Activated CD8-positive, alpha-beta memory T cell treated with anti-CD3 and anti-CD28 coated beads, Interleukin-2, amount 10 ng/mL, durations not matched to agents 7 days and 5 days (primary cell): ENCODE measurements at regions not wholly inside any gene's neighbourhood (a gene's known extent, or its start where the extent isn't known, plus 50 kb on each side); places are given as distances from the start of the nearest gene placed in this dataset.

Experiments used
- ATAC-seq: fragments of 150-1000 bp; cut with Tn5 transposase; one replicate; pipeline ENCODE4 v1.10.0; 2021; ENCODE audit warnings: moderate library complexity
- CTCF ChIA-PET: fragments of 350-600 bp; sonication (Branson Sonifier 250); formaldehyde crosslinking; loops from one replicate; lab custom pipeline; 2021; ENCODE audit warnings: antibody characterized with exemption; lab: Charles Lee
- DNase-seq: peaks from one replicate; pipeline ENCODE4 v3.0.0-alpha.2; 2020
- H3K27ac Mint-ChIP-seq: one replicate; pipeline ENCODE4 v1.8.0; 2021; ENCODE audit warnings: mild to moderate bottlenecking, mixed read lengths
- H3K27me3 Mint-ChIP-seq: one replicate; pipeline ENCODE4 v1.8.0; 2021; ENCODE audit warnings: mixed read lengths
- H3K36me3 Mint-ChIP-seq: one replicate; pipeline ENCODE4 v1.8.0; 2021; ENCODE audit warnings: mild to moderate bottlenecking, mixed read lengths
- H3K4me1 Mint-ChIP-seq: one replicate; pipeline ENCODE4 v1.8.0; 2021; ENCODE audit warnings: mixed read lengths
- H3K4me3 Mint-ChIP-seq: one replicate; pipeline ENCODE4 v1.8.0; 2021; ENCODE audit warnings: mild to moderate bottlenecking, moderate library complexity, mixed read lengths
- H3K9me3 Mint-ChIP-seq: one replicate; pipeline ENCODE4 v1.8.0; 2022; ENCODE audit warnings: low read depth, mixed read lengths

DNA sequence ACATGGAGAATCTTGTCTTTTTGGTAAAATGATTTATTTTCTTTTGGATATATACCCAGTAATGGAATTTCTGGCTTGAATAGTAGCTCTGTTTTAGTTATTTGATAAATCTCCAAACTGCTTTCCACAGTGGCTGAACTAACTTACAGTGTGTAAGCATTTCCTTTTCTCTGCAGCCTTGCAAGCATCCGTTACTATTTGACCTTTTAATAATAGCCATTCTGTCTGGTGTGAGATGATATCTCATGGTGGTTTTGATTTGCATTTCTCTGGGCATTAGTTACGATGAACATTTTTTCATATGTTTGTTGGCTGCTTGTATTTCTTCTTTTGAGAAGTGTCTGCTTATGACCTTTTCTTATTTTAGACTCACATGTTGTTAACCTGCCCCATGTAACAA, 190.2 kb downstream of the GALR1 start:
- Mint-ChIP-seq H3K4me1 (no peaks in the 10 kb centered on the region), H3K9me3 (no peaks in the 10 kb centered on the region), H3K36me3 (no peaks in the 10 kb centered on the region), H3K4me3 (no peak overlapping the region), H3K27me3 (peaks cover 6% of the 10 kb centered on the region), H3K27ac (no peak overlapping the region)
- DNase-seq (no peak), ATAC-seq (no peak)
- CTCF ChIA-PET = no interaction called here

DNA sequence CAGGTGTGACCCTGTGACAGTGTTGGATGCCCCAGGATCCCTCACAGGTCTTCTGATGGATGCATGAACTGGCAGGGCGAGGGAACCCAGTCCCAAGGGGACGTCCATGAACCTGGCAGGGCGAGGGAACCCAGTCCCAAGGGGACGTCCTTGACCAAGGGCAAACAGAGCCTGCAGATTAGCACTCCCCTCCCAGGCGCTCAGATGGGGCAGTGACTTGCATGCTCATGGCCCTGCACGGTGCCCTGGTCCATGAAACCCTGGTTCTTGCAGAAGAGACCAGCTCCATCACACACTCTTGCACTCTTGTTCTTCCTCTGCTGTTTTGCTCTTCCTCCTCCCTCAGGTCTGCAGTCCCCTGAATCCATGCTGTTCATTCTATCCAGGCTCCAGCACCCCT, 192.7 kb downstream of the GALR1 start:
- H3K27ac Mint-ChIP-seq = no peak overlapping the region
- no peak overlapping the region for H3K4me3 Mint-ChIP-seq
- CTCF ChIA-PET = no interaction called here
- no peaks in the 10 kb centered on the region for H3K27me3 Mint-ChIP-seq
- ATAC-seq (no peak), DNase-seq (no peak)
- no peaks in the 10 kb centered on the region for H3K9me3 Mint-ChIP-seq
- H3K4me1 Mint-ChIP-seq = no peaks in the 10 kb centered on the region
- H3K36me3 Mint-ChIP-seq = no peaks in the 10 kb centered on the region

DNA sequence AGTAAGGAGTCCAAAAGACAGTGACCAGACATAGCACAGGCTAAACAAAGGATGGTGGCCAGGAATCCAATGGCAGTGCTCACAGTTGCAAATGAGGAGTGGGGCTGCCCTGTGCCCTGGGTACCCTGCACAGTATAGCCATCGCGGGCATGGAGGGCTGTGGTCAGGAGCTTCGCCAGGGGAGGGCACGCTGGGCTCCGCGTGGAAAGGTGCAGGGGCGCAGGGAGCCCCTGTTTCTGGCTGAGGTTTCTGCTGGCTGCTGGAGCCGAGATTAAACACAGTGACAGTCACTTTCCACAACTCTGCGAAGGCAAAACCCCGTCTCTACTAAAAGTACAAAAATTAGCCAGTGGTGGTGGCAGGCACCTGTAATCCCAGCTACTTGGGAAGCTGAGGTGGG, 194.7 kb downstream of the GALR1 start:
- no peaks in the 10 kb centered on the region for H3K27me3 Mint-ChIP-seq
- H3K27ac Mint-ChIP-seq = no peak overlapping the region
- CTCF ChIA-PET = no interaction called here
- DNase-seq = no peak
- H3K9me3 Mint-ChIP-seq = no peaks in the 10 kb centered on the region
- no peaks in the 10 kb centered on the region for H3K4me1 Mint-ChIP-seq
- H3K4me3 Mint-ChIP-seq = no peak overlapping the region
- H3K36me3 Mint-ChIP-seq = no peaks in the 10 kb centered on the region
- ATAC-seq = no peak

DNA sequence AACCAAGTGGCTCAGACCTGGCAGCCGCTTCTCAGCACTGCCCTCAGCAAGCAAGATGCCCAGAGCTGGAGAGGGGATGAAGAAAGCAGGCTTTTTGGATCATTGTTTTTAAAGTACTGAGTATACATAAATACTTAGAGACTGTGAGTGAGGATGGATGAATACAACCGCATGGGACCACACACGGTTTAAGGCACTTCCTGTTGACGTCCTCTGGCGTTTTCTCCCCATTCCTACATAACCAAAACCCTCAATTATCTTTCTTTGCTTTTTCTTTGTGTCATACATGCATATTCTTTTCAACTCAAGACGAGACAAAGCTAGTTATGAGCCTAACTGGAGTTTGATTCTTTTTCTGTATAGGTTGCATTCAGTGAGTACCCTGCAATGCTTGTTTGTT, 198.4 kb downstream of the GALR1 start:
- no peak overlapping the region for H3K27ac Mint-ChIP-seq
- DNase-seq (no peak), ATAC-seq (no peak)
- no peaks in the 10 kb centered on the region for H3K36me3 Mint-ChIP-seq
- H3K4me1 Mint-ChIP-seq = no peaks in the 10 kb centered on the region
- H3K27me3 Mint-ChIP-seq = peaks cover 9% of the 10 kb centered on the region
- H3K9me3 Mint-ChIP-seq = no peaks in the 10 kb centered on the region
- H3K4me3 Mint-ChIP-seq = no peak overlapping the region
- CTCF ChIA-PET = no interaction called here

DNA sequence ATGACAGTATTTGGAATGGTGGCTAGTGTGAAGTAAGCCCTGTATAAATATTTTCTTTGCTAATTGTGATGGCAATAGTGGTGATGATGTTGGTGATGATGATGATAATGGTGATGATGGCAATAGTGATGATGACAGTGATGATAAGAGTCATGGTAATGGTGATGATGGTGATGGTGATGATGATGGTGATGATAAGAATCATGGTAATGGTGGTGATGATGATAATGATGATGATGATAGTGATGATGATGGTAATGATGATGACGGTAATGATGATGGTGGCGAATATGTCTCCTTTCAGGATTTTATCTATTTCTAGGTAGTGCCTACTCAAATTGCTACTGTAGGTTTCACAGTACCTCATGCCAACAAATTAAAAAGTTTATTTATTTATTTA, 205.4 kb downstream of the GALR1 start:
- no peaks in the 10 kb centered on the region for H3K9me3 Mint-ChIP-seq
- H3K27ac Mint-ChIP-seq = no peak overlapping the region
- H3K4me1 Mint-ChIP-seq = no peaks in the 10 kb centered on the region
- DNase-seq (no peak), ATAC-seq (no peak)
- no peak overlapping the region for H3K4me3 Mint-ChIP-seq
- CTCF ChIA-PET = no interaction called here
- no peaks in the 10 kb centered on the region for H3K36me3 Mint-ChIP-seq
- H3K27me3 Mint-ChIP-seq = peaks cover 16% of the 10 kb centered on the region

DNA sequence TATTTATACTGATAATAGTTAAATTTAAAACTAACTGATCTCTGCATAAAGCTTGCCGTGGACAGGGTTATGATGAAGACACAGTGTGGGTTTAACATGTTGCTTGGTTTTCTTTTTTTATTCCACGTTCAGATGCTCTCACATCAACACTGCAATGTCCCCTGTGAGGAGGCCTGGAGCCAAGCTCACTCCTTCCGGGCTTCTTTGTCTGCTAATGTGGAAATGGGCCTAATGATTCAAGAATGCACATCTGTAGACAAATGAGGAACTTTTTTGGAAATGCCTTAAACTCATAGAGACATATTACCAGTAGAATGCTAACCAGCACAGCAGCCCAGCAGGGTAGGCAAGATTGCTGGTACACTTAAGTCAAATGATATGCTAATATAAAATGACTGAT, 208.0 kb downstream of the GALR1 start:
- no peak overlapping the region for H3K27ac Mint-ChIP-seq
- H3K36me3 Mint-ChIP-seq = no peaks in the 10 kb centered on the region
- no peaks in the 10 kb centered on the region for H3K4me1 Mint-ChIP-seq
- CTCF ChIA-PET = no interaction called here
- H3K9me3 Mint-ChIP-seq = no peaks in the 10 kb centered on the region
- no peak for DNase-seq
- peaks cover 15% of the 10 kb centered on the region for H3K27me3 Mint-ChIP-seq
- H3K4me3 Mint-ChIP-seq = no peak overlapping the region
- ATAC-seq = no peak

DNA sequence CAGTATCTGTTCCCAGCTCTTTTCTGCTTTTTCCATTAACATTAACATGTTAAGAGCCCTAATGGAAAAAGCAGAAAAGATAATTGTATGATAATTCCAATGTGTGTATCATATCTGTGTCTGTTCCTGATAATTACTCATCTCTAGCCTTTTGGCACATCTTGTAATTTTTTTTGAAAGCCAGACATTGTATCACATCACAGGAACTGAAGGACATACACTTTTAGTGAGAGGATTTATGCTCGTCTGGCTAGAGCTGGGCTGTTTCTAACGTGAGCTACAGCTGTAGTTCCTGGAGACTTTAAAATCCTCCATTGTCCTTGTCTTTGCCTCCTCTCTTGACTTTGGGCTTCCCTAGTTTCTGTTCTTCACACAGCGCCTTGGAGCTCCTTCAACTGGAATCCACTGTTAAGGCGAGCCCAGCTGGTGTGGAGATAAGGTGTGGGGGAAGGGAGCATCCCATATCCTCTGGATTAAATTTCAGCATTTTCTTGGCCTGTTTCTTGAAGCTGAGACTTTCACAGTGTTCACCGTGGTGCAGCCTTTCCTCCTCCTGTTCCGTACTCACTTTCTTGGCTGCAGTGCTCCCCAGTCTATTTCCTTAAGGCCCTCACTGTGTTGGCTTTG, 211.5 kb downstream of the GALR1 start:
- CTCF ChIA-PET = no interaction called here
- Mint-ChIP-seq H3K9me3 (no peaks in the 10 kb centered on the region), H3K4me1 (no peaks in the 10 kb centered on the region), H3K4me3 (no peak overlapping the region), H3K27ac (no peak overlapping the region), H3K27me3 (peaks cover 25% of the 10 kb centered on the region), H3K36me3 (no peaks in the 10 kb centered on the region)
- DNase-seq (no peak), ATAC-seq (no peak)

DNA sequence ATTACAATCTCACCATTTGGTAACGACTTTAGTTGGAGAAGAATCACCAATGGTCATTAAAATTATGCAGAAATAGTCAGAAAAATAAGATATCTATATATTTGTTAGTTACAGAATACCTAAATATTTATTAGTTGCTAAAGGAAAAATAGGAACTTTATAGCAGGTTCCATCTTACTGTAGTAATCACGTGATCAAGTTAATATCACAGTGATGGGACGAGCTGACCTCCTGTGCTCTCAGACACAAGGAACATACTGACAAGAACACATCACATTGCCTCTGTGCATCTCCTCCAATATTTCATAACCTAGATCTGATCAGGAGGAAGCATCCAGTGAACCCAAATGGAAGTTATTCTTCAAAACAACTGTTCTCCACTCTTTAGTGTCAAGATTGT, 215.3 kb downstream of the GALR1 start:
- Mint-ChIP-seq H3K27me3 (peaks cover 35% of the 10 kb centered on the region), H3K4me1 (no peaks in the 10 kb centered on the region), H3K27ac (no peak overlapping the region), H3K4me3 (no peak overlapping the region), H3K36me3 (no peaks in the 10 kb centered on the region), H3K9me3 (no peaks in the 10 kb centered on the region)
- CTCF ChIA-PET = no interaction called here
- ATAC-seq (no peak), DNase-seq (no peak)

DNA sequence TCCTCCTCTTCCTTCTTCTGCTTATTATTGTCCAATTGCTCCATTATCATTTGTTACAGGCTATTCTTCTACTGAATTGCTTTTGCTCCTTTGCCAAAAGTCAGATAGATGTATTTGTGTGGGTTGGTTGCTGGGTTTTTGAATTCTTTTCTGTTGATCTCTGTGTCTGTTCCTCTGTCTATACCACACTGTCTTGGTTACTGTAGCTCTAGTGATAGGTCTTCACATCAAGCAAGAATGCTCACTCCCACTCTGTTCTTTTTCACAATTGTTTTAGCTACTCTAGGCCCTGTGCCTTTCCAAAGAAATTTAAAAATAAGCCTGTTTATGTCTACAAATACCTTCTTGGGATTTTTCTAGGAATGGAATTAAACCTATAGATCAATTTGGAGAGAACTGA, 217.2 kb downstream of the GALR1 start:
- H3K4me1 Mint-ChIP-seq = no peaks in the 10 kb centered on the region
- DNase-seq (no peak), ATAC-seq (no peak)
- no peaks in the 10 kb centered on the region for H3K9me3 Mint-ChIP-seq
- H3K36me3 Mint-ChIP-seq = no peaks in the 10 kb centered on the region
- H3K27ac Mint-ChIP-seq = no peak overlapping the region
- CTCF ChIA-PET = no interaction called here
- peaks cover 40% of the 10 kb centered on the region for H3K27me3 Mint-ChIP-seq
- no peak overlapping the region for H3K4me3 Mint-ChIP-seq

DNA sequence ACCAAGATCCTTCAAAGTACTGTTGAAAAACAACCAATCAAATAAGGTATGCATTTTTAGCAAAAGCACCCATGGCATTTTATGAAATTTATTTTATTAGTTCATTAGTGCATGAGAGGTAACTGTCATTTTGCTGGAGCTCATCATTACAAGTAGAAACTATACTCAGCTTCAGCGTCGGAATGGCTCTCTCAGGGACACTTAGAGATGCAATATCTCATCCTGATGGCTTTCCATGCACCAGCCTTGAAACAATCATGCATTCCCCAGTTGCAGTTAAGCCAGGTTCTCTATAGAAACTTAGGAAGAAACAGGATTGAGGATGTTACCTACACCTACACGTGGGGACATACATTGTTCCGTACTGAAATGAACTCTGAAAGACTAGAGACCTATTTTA, 219.5 kb downstream of the GALR1 start:
- Mint-ChIP-seq H3K4me1 (no peaks in the 10 kb centered on the region), H3K27ac (no peak overlapping the region), H3K9me3 (no peaks in the 10 kb centered on the region), H3K36me3 (no peaks in the 10 kb centered on the region), H3K27me3 (peaks cover 30% of the 10 kb centered on the region), H3K4me3 (no peak overlapping the region)
- ATAC-seq (no peak), DNase-seq (no peak)
- CTCF ChIA-PET = interaction anchor here (1.0 kb wide), 1 partner anchor 468 kb away, joined by 5 read pairs; no protein-coding TSS in a partner anchor

DNA sequence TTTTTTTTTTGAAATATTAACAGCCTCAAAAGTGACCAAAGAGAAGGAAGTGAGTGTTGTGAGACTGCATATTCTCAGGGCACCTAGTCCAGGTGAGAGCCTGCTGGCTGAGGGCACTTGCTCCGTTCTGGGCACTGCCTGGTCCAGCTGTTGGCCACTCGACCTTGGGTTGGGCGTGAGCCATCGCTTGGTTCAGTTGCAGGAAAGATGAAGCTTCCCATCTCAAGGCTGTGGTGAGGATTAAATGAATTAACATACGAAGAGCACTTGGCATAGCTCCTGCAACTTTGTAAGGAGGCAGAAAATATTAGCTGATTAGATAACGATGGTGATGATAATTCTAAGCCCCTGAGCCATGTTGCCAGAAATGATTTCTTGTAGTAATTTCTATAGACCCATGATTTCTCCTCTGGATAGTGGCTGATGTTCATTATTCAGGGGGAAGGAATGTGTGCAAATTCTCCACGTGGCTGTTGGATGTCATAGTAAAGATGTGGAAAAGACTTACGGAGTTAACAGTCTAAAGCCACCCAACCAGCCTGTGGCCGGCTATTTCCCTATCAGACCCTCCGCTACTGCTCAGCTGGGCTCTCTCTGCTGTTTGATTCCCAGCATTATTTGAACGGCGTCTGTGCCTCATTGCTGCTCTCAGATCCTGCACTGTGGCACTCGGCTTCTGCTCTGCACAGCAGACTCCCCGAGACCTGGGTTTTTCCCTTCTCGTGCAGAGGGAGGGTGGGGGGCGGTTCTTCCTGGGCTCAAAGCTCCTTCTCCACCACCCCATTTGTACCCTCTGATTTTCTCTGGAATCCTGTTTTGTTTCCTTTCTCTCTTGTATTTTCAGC, 221.1 kb downstream of the GALR1 start:
- no peaks in the 10 kb centered on the region for H3K9me3 Mint-ChIP-seq
- CTCF ChIA-PET = no interaction called here
- H3K36me3 Mint-ChIP-seq = no peaks in the 10 kb centered on the region
- no peak for ATAC-seq
- peaks cover 24% of the 10 kb centered on the region for H3K27me3 Mint-ChIP-seq
- no peak overlapping the region for H3K27ac Mint-ChIP-seq
- no peak for DNase-seq
- no peak overlapping the region for H3K4me3 Mint-ChIP-seq
- no peaks in the 10 kb centered on the region for H3K4me1 Mint-ChIP-seq

DNA sequence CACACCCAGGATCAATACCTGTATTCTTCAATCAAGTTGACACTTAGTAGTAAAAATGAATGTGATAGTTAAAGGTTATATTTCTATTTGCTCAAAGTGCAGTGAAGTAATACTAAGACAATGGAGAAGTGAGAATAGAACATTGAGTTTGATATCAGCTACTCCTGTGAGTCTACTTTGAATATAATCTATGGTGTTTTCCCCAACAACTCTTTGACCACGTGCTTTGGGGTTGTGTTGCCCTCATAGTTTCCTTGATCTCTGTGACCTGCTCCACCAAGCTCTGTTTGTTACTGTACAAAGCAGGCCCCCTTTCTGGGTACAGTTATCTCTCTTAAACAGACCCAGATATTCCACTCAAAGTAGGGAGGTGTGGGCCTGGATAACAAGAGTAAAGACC, 222.9 kb downstream of the GALR1 start:
- Mint-ChIP-seq H3K27me3 (peaks cover 27% of the 10 kb centered on the region), H3K27ac (no peak overlapping the region), H3K36me3 (no peaks in the 10 kb centered on the region), H3K9me3 (no peaks in the 10 kb centered on the region), H3K4me1 (no peaks in the 10 kb centered on the region), H3K4me3 (no peak overlapping the region)
- DNase-seq = no peak
- CTCF ChIA-PET = no interaction called here
- no peak for ATAC-seq

DNA sequence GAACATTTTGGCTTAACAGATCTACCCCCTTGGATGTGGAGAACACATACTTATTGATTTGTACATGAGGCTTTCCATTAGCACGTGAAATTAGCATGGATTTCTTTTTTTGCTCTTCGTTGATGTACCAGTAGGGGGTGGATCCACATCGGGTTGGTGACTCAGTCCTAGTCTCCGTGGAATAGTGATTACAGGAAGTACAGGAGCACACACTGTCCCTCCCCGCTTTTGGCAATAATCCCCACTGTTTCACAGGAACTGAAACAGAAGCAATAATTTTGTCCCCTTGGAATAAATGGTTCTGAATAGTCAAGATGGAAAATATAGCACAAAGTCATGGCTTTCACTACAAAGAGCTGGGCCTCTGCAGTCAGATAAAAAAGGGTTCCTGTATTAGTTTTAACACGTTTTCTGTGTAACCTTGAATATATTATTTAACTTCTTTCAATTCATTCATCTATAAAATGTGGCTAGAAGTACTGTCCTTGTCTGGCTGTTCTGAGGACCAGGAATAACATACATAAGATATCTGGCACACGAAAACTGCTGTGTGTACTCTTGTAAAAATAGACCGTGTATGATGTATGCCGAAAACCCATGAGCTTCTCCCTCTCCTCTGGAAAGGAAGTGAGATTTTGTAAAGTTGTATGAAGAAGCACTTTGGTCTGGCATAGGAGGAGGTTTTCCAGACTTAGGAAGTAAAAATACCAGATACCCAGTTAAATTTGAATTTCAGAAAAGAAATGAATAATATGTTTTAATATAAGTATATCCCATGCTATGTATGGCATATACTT, 229.2 kb downstream of the GALR1 start:
- CTCF ChIA-PET = no interaction called here
- Mint-ChIP-seq H3K4me3 (no peak overlapping the region), H3K27me3 (peaks cover 19% of the 10 kb centered on the region), H3K9me3 (no peaks in the 10 kb centered on the region), H3K4me1 (no peaks in the 10 kb centered on the region), H3K27ac (no peak overlapping the region), H3K36me3 (no peaks in the 10 kb centered on the region)
- no peak for DNase-seq
- no peak for ATAC-seq

DNA sequence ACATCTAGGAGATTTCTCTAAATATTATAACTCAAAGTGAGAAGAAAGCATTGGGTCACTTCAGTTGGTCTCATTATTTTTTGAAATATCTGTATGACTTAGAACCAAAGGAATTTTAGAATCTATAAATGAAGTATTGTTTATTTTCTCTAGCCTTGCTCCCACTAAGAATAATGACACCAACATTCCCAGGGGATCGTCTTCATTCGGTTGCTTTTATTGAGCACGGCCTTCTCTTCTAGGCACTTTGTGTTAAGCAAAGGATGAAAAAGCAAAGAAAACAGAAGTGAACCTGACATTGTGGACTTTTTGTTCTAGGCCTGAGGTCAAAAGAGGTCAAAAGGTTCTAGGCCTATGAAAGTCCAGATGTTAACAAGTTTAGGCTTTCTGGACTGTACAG, 231.9 kb downstream of the GALR1 start:
- no peak overlapping the region for H3K4me3 Mint-ChIP-seq
- no peak overlapping the region for H3K27ac Mint-ChIP-seq
- no peaks in the 10 kb centered on the region for H3K36me3 Mint-ChIP-seq
- no peak for ATAC-seq
- no peaks in the 10 kb centered on the region for H3K4me1 Mint-ChIP-seq
- DNase-seq = no peak
- no peaks in the 10 kb centered on the region for H3K9me3 Mint-ChIP-seq
- H3K27me3 Mint-ChIP-seq = peaks cover 10% of the 10 kb centered on the region
- CTCF ChIA-PET = no interaction called here
